ENCODE measurements at regions not wholly inside any gene's neighbourhood (a gene's known extent, or its start where the extent isn't known, plus 50 kb on each side); places are given as distances from the start of the nearest gene placed in this dataset.

GRCh38 chr11:88404391-88404790, 66.9 kb upstream of the CTSC start:
- DNase-seq = no peak

GRCh38 chr11:88402784-88403183, 65.2 kb upstream of the CTSC start:
- DNase-seq = no peak

GRCh38 chr11:88402192-88402715, 64.7 kb upstream of the CTSC start:
- DNase-seq = no peak

GRCh38 chr11:88398791-88399570, 61.4 kb upstream of the CTSC start:
- no peak for DNase-seq

- no peak for DNase-seq
These were observed 60.8 kb upstream of the CTSC start for GRCh38 chr11:88398372-88398771.

GRCh38 chr11:88390254-88390653, 52.7 kb upstream of the CTSC start:
- no peak for DNase-seq

GRCh38 chr11:88387957-88388356, 50.4 kb upstream of the CTSC start:
- no peak for DNase-seq
